ENCODE measurements at regions not wholly inside any gene's neighbourhood (a gene's known extent, or its start where the extent isn't known, plus 50 kb on each side); places are given as distances from the start of the nearest gene placed in this dataset.
"Not testable (repeated sequence)": the region's sequence is repeated elsewhere in the genome, so short reads cannot be mapped to it uniquely, and the experiment has no call there.

DNA sequence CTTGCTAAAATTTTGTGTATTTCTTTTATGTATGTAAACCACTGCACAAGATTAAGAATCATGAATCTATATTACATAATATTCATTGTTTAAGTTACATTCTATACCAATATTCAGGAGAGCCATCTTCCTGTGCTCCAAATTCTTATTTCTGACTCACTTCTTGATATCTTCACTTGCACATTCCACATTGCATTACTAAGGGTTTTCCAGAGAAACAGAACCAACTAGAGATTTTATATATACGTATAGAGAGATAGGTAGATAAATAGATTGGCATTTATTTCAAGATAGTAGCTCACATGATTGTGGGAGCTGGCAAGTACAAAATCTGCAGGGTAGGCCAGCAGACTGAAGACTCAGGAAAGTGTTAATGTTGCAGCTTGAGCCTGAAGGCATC, 222.2 kb upstream of the PRSS16 start:
- no peak overlapping the region for H3K4me3 ChIP-seq (ENCODE audit: low read depth, low read length)
- TF ChIP-seq, protein P1, sequence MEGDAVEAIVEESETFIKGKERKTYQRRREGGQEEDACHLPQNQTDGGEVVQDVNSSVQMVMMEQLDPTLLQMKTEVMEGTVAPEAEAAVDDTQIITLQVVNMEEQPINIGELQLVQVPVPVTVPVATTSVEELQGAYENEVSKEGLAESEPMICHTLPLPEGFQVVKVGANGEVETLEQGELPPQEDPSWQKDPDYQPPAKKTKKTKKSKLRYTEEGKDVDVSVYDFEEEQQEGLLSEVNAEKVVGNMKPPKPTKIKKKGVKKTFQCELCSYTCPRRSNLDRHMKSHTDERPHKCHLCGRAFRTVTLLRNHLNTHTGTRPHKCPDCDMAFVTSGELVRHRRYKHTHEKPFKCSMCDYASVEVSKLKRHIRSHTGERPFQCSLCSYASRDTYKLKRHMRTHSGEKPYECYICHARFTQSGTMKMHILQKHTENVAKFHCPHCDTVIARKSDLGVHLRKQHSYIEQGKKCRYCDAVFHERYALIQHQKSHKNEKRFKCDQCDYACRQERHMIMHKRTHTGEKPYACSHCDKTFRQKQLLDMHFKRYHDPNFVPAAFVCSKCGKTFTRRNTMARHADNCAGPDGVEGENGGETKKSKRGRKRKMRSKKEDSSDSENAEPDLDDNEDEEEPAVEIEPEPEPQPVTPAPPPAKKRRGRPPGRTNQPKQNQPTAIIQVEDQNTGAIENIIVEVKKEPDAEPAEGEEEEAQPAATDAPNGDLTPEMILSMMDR (IDR thresholded peaks at IDR 0.05; ENCODE audit: low read depth, low read length) = no peak

DNA sequence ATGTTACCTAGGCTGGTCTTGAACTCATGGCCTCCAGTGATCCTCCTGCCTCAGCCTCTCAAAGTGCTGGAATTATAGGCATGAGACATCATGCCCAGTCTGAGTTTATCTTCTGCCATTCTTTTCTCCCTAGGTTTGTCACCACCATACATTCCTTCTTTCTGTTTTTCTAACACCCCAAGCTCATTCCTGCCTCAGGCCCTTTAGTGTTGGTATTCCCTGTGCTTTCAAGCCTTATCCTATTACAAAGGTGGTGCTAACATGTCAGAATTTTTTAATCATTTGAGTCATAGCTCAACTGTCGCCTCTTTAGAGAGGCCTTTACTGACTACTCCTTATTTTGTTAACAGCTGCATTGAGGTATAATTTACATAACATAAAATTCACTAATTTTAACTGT, 221.1 kb upstream of the PRSS16 start:
- no peak overlapping the region for H3K4me3 ChIP-seq (ENCODE audit: low read depth, low read length)
- TF ChIP-seq, protein P1 (IDR thresholded peaks at IDR 0.05; ENCODE audit: low read depth, low read length) = no peak

DNA sequence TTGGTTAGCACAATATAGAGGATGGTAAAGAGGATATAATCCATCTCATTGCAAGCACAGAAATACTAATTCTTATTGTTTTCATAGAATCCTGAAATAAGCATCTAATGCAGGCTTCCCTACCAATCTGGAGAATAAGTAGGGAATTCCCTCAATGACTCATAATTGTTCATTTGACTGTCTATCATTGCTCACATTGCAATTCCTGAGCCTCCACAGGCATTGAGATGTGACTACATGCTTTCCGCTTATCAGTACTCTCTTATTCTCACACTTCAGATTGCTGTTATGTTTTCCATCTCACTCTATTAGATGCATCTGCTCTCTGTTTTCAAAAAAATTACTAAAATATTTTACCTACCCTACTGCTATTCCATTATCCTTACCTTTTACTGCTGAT, 216.2 kb upstream of the PRSS16 start:
- H3K4me3 ChIP-seq (ENCODE audit: low read depth, low read length) = no peak overlapping the region
- TF ChIP-seq, protein P1 (IDR thresholded peaks at IDR 0.05; ENCODE audit: low read depth, low read length) = no peak

DNA sequence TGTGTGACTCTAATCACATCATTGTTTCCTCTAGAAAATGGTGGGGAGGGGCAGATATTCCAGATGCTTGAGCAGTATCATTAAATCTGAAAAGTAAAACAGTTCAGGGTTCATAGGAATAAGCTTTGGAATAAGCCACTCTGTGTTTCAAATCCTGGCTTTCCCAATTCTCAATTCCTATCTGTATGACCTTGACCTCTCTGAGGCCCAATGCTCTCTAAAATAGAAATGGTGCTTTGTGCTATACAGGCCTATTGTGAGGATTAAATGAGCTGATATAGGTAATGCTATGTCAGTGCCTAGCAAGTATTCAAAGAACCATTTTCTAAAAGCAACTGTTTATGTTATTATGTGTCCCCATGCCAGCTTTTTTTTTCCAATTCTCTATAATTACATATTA, 209.0 kb upstream of the PRSS16 start:
- H3K4me3 ChIP-seq (ENCODE audit: low read depth, low read length) = no peak overlapping the region
- TF ChIP-seq, protein P1 (IDR thresholded peaks at IDR 0.05; ENCODE audit: low read depth, low read length) = no peak

DNA sequence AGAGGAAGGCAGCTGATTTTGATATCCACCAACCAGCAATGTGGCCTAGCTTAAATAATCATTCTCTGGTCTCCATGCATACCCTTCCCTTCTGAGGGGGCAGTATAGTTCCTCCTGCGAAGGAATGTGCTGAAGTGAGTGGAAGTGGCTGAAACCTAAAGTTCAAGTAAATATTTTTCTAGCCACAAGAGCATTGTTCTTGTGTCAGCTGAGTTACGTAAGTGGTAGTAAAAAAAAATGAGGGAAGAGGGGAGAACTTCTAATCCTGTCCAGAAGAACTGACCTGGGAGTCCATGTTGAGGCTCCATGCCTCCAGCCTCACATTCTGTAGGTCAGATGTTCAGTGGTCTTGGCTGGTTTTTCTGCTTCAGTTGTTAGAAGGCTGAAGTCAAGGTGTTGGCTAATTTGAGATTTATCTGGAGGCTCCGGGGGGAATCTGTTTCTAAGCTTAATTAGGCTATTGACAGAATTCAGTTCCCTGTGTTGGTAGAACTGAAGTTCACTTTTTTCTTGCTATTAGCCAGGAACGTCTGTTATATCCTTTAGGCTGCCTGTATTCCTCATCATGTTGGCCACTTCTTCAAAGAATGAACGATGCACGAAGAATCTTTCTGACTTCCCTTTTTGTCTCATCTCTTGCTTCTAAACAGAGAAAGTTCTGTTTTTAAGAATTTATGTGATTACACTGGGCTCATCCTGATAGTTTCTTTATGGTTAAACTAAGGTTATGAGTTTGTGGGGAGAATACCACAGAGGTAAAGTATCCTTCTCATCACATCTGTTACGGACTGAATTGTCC, 207.1 kb upstream of the PRSS16 start:
- no peak overlapping the region for H3K4me3 ChIP-seq (ENCODE audit: low read depth, low read length)
- TF ChIP-seq, protein P1 (IDR thresholded peaks at IDR 0.05; ENCODE audit: low read depth, low read length) = no peak

DNA sequence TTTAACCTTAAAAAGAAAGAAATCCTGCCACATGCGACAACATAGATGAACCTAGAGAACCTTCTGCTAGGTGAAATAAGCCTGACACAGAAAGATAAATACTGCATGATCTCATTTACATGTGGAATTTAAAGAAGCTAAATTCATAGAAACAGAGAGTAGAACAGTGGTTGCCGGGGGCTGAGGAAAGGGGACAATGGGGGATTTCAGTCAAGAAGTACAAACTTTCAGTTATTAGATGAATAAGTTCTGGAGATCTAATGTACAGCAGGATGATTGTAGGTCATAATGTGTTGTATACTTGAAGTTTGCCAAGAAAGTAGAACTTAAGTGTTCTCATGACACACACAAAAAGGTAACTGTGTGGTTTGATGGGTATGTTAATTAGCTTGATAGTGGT, 204.3 kb upstream of the PRSS16 start:
- TF ChIP-seq, protein P1 (IDR thresholded peaks at IDR 0.05; ENCODE audit: low read depth, low read length) = no peak
- H3K4me3 ChIP-seq (ENCODE audit: low read depth, low read length) = no peak overlapping the region

DNA sequence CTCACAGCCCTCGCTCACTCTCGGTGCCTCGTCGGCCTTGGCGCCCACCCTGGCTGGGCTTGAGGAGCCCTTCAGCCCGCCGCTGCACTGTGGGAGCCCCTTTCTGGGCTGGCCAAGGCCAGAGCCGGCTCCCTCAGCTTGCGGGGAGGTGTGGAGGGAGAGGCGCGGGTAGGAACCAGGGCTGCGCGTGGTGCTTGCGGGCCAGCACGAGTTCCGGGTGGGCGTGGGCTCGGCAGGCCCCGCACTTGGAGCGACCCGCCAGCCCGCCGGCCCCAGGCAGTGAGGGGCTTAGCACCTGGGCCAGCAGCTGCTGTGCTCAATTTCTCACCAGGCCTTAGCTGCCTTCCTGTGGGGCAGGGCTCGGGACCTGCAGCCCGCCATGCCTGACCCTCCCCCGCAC, 202.4 kb upstream of the PRSS16 start:
- not testable (repeated sequence) for H3K4me3 ChIP-seq (ENCODE audit: low read depth, low read length)

DNA sequence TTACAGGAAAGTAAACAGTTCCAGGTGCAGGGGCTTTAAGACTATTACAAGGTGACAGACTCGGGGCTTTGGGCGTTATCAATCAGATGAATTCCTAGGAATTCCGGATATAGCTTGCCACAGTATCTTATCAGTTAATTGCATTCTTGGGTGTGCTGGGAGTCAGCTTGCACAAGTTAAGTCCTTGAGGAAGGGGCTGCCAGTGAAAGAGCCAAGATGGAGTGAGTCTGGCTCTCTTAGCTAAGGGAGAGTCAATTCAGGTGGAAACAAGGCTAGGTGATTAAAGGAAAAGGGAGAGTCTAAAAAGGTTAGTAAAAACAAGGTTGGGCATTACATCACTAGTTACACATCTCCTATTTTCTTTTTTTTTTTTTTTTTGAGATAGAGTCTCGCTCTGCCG, 199.8 kb upstream of the PRSS16 start:
- H3K4me3 ChIP-seq (ENCODE audit: low read depth, low read length) = not testable (repeated sequence)

All from WI38 (cell line).